ENCODE measurements at regions not wholly inside any gene's neighbourhood (a gene's known extent, or its start where the extent isn't known, plus 50 kb on each side); places are given as distances from the start of the nearest gene placed in this dataset.

DNA sequence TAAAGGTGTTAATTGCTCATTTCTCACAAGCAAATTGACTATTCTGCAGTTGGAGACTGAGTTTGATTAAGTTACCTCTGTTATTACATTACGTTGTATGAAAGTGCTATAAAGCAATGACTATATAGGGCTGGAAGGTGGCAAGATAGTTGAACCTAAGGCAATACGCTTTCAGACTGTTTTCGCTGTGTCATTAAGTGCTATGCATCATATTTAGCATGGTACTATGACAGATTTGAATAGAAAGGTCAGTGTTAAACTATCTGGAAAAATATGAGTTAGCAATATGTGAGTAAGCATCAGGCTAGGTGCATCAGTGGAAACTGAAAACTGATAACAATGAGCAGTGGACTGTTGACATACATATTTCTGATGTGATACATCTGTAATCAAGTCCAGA lies 206.0 kb upstream of the ARHGAP24 start:
- TF ChIP-seq CTCF (IDR thresholded peaks at IDR 0.05) (no peak), POLR2AphosphoS5 (IDR thresholded peaks at IDR 0.05) (no peak), POLR2A (IDR thresholded peaks at IDR 0.05) (no peak)
